Fibroblast of mammary gland (primary cell): ENCODE measurements at regions not wholly inside any gene's neighbourhood (a gene's known extent, or its start where the extent isn't known, plus 50 kb on each side); places are given as distances from the start of the nearest gene placed in this dataset.

Experiments
- DNase-seq: peaks from one replicate; pipeline ENCODE4 v3.0.0-alpha.2; 2010; ENCODE audit warnings: low read depth
- H3K4me3 ChIP-seq: 2 replicates; pipeline ENCODE4 v1.5.1; 2011; ENCODE audit warnings: low read depth, mild to moderate bottlenecking, low read length, moderate library complexity; ENCODE audit not compliant: control insufficient read depth
- TF ChIP-seq, protein P1 (sequence below): conservative IDR thresholded peaks from 2 replicates; pipeline ENCODE4 v1.5.1; 2011; ENCODE audit warnings: low read depth, low read length, inconsistent platforms; ENCODE audit not compliant: control insufficient read depth, insufficient read depth

DNA sequence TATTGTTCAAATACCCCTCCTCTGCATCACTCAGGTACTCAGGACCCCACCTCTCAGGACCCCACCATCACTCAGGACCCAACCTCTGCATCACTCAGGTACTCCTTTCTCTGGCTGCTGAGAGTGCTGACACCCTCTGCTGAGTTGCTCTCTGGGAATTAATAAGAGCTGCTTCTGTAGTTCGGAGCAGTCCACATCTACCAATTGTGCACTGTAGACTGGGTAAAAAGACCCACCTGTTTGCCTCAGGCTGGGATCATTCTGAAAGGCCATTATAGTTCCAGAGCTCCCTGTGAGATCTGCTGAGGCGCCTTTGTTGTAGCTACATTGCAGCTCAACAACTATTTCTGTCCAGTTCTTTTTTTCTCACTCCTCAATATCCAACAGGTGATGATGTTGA is 276.3 kb upstream of the MYOCD start:
- no peak for DNase-seq
- TF ChIP-seq, protein P1, sequence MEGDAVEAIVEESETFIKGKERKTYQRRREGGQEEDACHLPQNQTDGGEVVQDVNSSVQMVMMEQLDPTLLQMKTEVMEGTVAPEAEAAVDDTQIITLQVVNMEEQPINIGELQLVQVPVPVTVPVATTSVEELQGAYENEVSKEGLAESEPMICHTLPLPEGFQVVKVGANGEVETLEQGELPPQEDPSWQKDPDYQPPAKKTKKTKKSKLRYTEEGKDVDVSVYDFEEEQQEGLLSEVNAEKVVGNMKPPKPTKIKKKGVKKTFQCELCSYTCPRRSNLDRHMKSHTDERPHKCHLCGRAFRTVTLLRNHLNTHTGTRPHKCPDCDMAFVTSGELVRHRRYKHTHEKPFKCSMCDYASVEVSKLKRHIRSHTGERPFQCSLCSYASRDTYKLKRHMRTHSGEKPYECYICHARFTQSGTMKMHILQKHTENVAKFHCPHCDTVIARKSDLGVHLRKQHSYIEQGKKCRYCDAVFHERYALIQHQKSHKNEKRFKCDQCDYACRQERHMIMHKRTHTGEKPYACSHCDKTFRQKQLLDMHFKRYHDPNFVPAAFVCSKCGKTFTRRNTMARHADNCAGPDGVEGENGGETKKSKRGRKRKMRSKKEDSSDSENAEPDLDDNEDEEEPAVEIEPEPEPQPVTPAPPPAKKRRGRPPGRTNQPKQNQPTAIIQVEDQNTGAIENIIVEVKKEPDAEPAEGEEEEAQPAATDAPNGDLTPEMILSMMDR = no peak
- H3K4me3 ChIP-seq = no peak overlapping the region

DNA sequence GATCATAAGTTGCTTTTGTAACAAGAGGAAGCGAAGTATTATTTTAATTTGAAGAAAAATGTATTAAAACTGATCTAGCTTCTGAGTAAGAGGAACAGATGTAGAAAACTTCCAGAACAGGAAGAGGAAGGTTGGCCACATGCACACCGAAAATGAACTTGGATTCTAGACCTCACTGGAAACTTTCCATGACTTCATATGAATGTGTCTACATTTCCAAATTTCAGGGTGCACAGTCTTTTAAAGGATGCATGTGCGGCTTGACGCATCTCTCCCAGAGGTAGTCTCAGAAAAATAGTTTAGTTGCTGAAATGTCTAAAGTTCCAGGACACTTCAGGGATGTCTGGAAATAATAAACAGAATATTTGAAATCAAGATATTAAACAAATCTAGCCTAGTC is 275.1 kb upstream of the MYOCD start:
- no peak overlapping the region for H3K4me3 ChIP-seq
- no peak for DNase-seq
- TF ChIP-seq, protein P1 = no peak

DNA sequence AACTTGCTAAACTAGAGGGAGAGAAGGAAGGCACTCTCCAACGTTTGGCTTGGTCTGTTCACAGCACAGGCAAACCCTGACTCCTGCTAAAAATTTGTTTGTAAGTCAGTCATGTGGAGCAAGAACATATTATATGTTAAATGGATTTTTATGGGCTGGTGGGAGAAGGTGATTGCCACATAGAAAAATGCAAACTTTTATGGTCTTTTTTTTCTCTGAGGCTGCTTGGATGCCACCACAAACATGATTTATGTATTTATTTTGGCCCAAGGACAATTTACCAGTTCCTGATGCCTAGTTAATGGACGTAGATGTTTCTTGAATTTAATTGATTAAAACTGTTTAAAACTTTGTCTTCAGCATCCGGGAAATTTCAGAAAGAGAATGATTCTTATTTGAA is 274.2 kb upstream of the MYOCD start:
- peak; percentile 11 for DNase-seq
- TF ChIP-seq, protein P1 = no peak
- no peak overlapping the region for H3K4me3 ChIP-seq

DNA sequence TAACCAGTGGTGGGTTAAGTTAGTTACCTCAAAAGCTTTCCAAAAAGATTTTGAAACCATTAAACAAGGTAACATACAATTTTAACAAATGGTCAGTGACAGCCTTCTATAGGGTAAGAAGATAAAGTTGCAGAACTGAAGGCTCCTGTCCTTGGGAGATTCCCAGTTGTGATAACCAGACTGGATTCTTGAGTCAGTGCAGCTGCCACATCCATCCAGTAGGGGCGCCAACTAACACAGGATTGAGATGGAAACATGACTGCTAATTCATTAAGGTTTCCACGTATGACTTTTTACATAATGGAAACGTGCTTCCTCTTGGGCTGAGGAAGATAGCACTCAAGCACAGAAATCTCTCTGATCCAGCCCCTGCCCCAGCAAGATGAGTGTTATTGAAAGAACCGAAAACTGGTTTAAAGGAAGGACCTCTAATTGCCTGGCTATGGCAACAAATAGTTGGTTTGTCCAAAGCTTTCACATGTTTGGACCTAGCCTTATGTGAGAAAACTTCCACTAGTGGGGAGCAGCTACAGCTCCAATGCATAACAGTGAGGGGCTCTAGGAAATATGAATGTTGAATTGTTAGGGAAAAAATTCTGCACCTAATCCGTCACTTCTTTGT is 269.8 kb upstream of the MYOCD start:
- H3K4me3 ChIP-seq = no peak overlapping the region
- TF ChIP-seq, protein P1 = peak; percentile 75
- DNase-seq = peak; percentile 42

DNA sequence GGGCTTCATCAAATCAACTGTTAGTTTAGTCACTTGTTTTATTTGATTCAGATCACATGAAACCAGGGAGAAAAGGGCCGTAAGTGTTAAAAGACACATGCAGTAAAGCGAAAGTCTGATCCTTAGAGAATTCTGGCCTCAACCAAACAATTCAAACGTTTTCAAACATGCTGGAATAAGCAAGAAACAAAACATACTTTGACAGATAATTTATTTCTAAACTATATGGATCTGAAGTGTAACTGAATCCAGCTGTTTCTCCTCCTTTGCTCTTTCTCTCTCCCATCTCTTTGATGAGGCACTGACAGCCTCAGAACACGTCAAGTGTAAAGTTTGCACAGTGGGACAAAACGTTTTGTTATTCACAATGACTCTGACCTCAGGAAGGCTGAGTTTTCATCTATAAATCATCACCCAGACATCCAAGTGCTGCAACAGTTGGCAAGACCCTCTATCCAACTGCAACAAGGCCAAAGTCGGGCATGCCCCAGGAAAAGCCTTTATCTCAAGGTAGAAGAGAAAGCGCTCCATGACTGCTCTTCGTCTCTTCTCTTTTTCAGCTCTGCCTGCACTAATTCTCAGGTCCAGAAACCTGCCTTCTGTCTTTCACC is 267.1 kb upstream of the MYOCD start:
- no peak overlapping the region for H3K4me3 ChIP-seq
- TF ChIP-seq, protein P1 = no peak
- DNase-seq = peak; percentile 58

DNA sequence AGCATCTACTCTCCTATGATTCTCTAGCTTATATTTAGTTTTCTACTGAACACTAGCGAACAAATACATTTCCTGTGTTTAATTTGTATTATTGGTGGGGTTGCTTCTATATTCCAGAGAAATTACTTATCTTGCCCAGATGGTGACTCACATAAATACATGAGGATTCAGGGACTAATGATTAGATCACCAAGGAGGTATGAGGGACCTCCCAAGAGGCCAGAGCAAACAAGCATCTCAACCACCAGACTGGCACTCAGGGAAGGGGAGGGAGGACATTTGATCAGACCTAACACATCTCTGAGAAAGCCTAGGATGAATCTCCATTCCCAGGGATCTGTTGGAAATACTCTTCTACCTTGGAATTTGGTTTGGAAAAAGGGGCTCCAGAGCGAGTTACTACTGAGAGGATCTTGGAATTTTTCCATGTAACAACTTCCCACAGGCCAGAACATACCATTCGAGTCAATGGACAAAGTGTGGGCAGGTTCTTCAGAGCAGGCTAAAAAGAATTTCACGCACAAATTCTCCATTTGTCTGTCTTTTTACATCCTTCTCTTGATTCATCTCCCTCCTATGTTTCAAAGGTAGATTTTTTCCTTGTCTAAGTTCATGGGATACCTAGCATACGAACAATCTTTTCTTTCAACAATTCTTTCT is 262.6 kb upstream of the MYOCD start:
- H3K4me3 ChIP-seq = no peak overlapping the region
- peak; percentile 93 for DNase-seq
- TF ChIP-seq, protein P1 = no peak
